HG02642 (cell line): ENCODE measurements at regions not wholly inside any gene's neighbourhood (a gene's known extent, or its start where the extent isn't known, plus 50 kb on each side); places are given as distances from the start of the nearest gene placed in this dataset.

Experiments
- ATAC-seq: cut with Tn5 transposase; IDR thresholded peaks from one replicate; pipeline ENCODE4 v1.9.1; 2021; ENCODE audit warnings: mild to moderate bottlenecking; ENCODE audit not compliant: unreplicated experiment, poor library complexity

DNA sequence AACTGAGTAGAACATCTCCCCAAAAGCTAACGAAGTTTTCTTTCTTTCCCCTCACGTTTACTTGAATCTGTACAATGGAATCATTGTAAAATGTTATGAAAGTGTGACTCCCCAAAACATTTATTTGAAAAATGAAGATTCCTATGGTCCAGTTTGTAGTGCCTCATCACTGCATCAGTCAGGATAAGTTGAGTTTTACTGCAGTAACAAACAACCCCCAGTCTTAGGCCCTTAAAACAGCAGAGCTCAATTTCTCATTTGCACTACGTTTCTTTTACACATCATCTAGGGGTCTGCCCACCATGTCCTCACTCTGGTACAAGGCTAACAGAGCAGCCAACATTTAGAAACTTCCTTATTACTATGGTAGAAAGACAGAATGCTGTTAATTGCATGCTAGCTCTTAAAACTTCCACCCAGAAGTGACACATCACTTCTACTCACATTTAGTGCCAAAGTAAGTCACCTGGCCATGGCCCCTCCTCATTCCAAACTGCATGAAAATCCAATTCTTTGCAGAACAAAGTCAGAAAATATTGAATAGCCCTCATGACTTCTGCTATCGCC is 546.4 kb downstream of the MED13L start:
- ATAC-seq, result no peak

DNA sequence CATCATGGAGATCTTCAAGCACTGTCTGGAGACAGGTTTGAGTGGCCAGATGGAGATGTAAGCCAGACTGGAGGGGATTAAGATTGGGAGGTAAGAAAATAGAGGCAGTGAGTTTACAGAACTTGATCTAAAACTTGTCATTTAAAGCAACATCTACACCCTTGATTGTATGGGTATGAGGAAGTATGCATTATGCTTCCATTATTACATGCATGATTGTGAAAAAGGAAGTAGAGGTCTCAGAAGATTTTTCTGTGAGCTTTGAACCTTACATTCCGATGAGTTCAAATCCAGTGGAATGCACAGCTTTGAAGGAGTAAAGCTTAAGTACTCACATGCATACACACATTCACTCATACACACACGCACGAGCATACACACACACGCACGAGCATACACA is 550.8 kb downstream of the MED13L start:
- ATAC-seq, result no peak

DNA sequence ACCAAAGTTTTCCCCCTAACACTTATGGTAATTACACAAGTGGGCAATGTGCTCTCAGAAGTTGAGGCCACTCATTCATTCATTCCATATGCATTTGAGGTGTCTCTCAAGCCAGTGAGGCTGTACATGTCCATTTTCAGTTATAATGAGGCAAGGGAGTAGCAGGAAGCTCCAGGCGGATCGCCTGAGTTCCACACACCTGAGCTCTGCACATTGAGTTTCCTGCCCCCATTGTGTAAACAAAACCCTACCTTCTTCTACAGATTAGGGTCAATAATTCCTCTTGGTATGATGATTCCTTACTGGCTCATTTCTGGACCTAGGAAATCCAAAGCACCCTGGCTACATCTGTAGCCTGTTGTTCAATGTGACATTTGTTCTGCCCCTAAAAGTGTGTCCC is 555.3 kb downstream of the MED13L start:
- ATAC-seq, result no peak

GRCh38 chr12:115716551-115716950 is 560.9 kb downstream of the MED13L start:
- ATAC-seq, result no peak

DNA sequence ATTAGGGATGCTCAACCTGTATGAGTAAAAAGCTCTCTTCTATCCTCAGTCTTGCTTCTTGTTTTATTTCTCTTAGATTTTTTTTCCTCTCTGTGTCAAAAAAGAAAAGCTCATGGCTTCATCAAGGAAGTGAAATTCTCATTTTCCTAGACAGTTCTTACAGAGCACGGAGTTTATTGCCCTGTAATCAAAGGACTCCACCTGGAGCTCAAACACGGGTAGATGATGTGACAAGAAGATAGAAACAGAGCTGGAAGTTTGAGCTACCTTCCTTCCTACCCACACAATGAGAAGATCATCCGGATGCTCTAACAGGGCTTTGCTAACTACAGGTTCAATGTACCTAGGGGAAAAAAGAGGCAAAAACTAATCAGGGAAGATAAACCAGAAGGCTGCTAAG is 564.8 kb downstream of the MED13L start:
- no peak for ATAC-seq

GRCh38 chr12:115710104-115710564 is 567.4 kb downstream of the MED13L start:
- ATAC-seq, result no peak

- ATAC-seq, result no peak
These were observed 567.9 kb downstream of the MED13L start for GRCh38 chr12:115709540-115710011.

GRCh38 chr12:115708801-115709200 is 568.7 kb downstream of the MED13L start:
- no peak for ATAC-seq

GRCh38 chr12:115700896-115701465 is 576.5 kb downstream of the MED13L start:
- no peak for ATAC-seq

- ATAC-seq, result no peak
These were observed 577.4 kb downstream of the MED13L start for GRCh38 chr12:115700081-115700480.

- no peak for ATAC-seq
These were observed 579.2 kb downstream of the MED13L start for GRCh38 chr12:115698257-115698656.

GRCh38 chr12:115697340-115697739 is 580.2 kb downstream of the MED13L start:
- ATAC-seq, result no peak

DNA sequence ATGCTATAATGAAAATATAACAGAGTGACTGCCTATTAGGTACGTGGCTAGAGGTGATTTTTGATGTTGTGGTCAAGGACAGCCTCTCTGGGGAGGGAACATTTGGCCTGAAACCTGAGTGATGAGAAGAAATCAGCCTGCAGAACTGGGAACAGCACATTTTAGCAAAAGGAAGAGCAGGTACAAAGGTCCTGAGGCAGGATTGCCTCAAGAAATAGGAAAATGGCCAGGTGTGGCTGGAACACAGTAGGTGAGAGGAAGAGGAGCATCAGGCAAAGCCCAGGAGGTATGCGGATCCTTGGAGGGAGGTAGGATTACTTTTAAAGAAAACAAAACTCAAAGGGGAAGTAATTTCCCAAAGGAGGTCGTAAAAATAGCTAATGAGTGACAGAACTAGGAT is 582.9 kb downstream of the MED13L start:
- no peak for ATAC-seq

DNA sequence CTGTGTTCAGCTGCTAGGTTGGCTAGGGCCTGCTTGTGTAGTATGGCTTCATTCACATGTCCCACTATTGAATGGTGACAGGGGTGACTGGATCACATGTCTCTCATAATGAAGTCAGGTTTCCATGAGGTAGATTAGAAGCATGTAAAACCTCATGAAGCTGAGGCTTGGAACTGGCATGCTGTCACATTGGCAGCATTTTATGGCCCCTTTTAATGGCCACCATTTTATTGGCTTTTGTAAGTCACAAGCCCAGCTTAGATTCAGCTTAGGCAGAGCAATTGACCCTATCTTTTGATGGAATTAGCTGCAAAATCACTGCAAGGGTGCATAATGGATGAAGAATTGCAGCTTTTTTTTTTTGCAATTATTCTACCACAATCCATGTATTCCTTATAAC is 583.5 kb downstream of the MED13L start:
- ATAC-seq, result no peak

DNA sequence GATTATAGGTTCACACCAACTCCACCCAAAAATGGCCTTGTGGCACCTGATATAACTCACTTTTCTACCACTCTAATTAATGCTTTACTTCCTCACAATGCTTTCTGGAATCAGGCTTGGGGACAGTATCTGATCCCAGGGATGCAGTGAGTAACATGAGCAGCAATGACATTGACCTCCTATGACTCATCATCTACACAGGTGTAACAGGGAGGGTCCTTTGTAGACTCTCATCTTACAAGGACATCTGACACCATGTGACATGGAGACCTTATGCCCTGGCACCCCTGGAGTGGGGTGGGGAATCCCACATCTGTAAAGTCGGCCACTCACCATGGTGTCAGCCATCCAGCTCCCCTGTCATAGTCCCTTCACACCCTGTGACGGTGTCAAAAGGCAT is 586.4 kb downstream of the MED13L start:
- no peak for ATAC-seq

GRCh38 chr12:115687094-115687493 is 590.4 kb downstream of the MED13L start:
- no peak for ATAC-seq

DNA sequence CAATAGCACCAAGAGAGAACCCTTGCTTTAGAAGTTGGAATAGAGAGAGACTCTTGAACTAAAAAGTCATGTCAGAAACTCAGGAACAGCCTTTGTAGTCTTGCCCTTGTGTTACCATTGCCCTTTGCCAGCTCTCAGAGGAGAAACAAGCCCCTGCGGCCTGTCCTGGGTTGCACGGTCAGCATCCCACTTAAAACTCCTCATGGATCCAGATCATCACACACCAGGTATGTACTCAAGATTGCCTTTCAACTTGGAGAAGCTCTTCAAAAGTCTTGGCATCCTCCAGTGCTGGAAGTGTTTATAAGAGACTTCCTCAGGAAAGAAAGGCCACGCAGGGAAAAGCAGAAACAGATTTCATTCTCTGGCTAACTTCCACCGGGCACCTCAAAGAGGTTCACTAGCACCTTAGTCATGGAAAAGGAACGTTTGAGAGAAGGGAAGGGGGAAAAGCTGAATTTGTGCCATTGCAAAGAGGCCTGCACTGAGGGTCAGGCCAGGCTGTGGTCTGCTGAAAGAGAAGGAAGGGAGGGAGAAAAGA is 594.2 kb downstream of the MED13L start:
- no peak for ATAC-seq

- ATAC-seq, result no peak
These were observed 596.5 kb downstream of the MED13L start for GRCh38 chr12:115680967-115681366.

- ATAC-seq, result no peak
These were observed 604.9 kb downstream of the MED13L start for GRCh38 chr12:115672506-115673080.

GRCh38 chr12:115672086-115672485 is 605.4 kb downstream of the MED13L start:
- ATAC-seq, result no peak

DNA sequence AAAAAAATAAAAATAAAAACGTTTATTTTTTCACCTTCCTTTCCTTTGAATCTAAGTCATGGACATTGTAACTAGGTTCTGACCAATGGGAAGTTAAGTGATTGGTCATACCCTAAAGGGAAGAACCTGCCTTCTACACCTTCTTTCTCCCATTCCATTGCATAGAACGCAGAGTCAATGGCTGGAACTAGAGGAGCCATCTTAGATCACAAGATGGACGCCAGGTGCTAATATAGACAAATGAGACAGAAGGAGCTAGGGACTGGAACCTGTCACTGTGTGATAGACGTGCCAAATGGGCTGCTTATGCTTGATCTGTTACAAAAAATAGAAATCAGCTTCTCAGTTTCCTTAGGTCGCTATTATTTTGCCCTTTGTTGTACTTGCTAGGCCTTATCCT is 606.6 kb downstream of the MED13L start:
- no peak for ATAC-seq

DNA sequence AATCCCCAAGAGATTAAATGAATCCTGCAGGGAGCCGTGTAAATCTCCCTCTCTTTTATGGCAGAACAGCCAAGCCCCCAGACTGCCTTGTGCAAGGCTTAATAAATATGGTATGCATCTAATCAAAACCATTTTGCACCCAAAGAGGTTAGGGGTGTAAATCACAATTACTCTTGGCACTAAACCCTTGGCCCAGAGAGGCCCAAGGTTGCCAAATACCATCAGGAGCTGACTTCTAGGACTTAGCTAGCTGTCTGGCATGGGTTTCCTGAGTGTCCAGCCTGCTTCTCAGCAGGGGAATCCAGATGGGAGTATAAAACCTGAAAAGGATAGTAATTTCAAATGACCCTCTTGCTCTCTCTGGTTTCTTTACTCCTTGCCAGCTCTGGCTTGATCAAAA is 610.4 kb downstream of the MED13L start:
- no peak for ATAC-seq
